ENCODE measurements at regions not wholly inside any gene's neighbourhood (a gene's known extent, or its start where the extent isn't known, plus 50 kb on each side); places are given as distances from the start of the nearest gene placed in this dataset.

GRCh38 chrY:7929866-7930265 is 1018.3 kb upstream of the AMELY start:
- Histone ChIP-seq H3K4me3 (replicated peaks in 1 of 3) (no peak overlapping the region), H3K36me3 (no peaks in the 10 kb centered on the region), H3K27ac (no peak overlapping the region), H3K4me1 (no peaks in the 10 kb centered on the region), H3K27me3 (no peaks in the 10 kb centered on the region), H3K9me3 (no peaks in the 10 kb centered on the region)
- WGBS, 2 donors: 100% methylated on average over 1 of the region's 1 CpG
- TF ChIP-seq CTCF (IDR thresholded peaks at IDR 0.05) (no peak), POLR2A (IDR thresholded peaks at IDR 0.05) (no peak)
- DNase-seq: no peak
- intact Hi-C loops (cut with DNase I): no loop called here

GRCh38 chrY:7924059-7924458 is 1012.5 kb upstream of the AMELY start:
- no peak overlapping the region for H3K4me3 ChIP-seq (replicated peaks in 1 of 3)
- H3K27me3 ChIP-seq: no peaks in the 10 kb centered on the region
- no peak for DNase-seq
- TF ChIP-seq CTCF (IDR thresholded peaks at IDR 0.05) (no peak), POLR2A (IDR thresholded peaks at IDR 0.05) (no peak)
- H3K36me3 ChIP-seq: no peaks in the 10 kb centered on the region
- intact Hi-C loops (cut with DNase I): no loop called here
- no peaks in the 10 kb centered on the region for H3K4me1 ChIP-seq
- no peaks in the 10 kb centered on the region for H3K9me3 ChIP-seq
- H3K27ac ChIP-seq: no peak overlapping the region
- 68 to 83% methylated on average over 2 of the region's 2 CpGs for WGBS, 2 donors

GRCh38 chrY:7923476-7924017 is 1012.0 kb upstream of the AMELY start:
- TF ChIP-seq CTCF (IDR thresholded peaks at IDR 0.05): no peak
- no peak for TF ChIP-seq POLR2A (IDR thresholded peaks at IDR 0.05)
- no peak overlapping the region for H3K27ac ChIP-seq
- DNase-seq: no peak
- no peak overlapping the region for H3K4me3 ChIP-seq (replicated peaks in 1 of 3)
- no peaks in the 10 kb centered on the region for H3K4me1 ChIP-seq
- no peaks in the 10 kb centered on the region for H3K27me3 ChIP-seq
- H3K36me3 ChIP-seq: no peaks in the 10 kb centered on the region
- intact Hi-C loops (cut with DNase I): no loop called here
- H3K9me3 ChIP-seq: no peaks in the 10 kb centered on the region

- H3K4me1 ChIP-seq: no peaks in the 10 kb centered on the region
- DNase-seq: no peak
- no peak overlapping the region for H3K27ac ChIP-seq
- H3K27me3 ChIP-seq: no peaks in the 10 kb centered on the region
- TF ChIP-seq POLR2A (IDR thresholded peaks at IDR 0.05) (no peak), CTCF (IDR thresholded peaks at IDR 0.05) (no peak)
- no peak overlapping the region for H3K4me3 ChIP-seq (replicated peaks in 1 of 3)
- WGBS, 2 donors: 84 to 86% methylated on average over 2 of the region's 2 CpGs
- no peaks in the 10 kb centered on the region for H3K36me3 ChIP-seq
- intact Hi-C loops (cut with DNase I): no loop called here
- no peaks in the 10 kb centered on the region for H3K9me3 ChIP-seq
Measured at GRCh38 chrY:7920382-7920781, 1008.8 kb upstream of the AMELY start.

GRCh38 chrY:7888506-7888905 is 977.0 kb upstream of the AMELY start:
- H3K4me3 ChIP-seq (replicated peaks in 1 of 3): no peak overlapping the region
- no peaks in the 10 kb centered on the region for H3K36me3 ChIP-seq
- 83 to 90% methylated on average over 3 of the region's 3 CpGs for WGBS, 2 donors
- intact Hi-C loops (cut with DNase I): no loop called here
- H3K27me3 ChIP-seq: no peaks in the 10 kb centered on the region
- no peak for DNase-seq
- H3K9me3 ChIP-seq: no peaks in the 10 kb centered on the region
- H3K27ac ChIP-seq: no peak overlapping the region
- H3K4me1 ChIP-seq: no peaks in the 10 kb centered on the region
- no peak for TF ChIP-seq CTCF (IDR thresholded peaks at IDR 0.05)
- no peak for TF ChIP-seq POLR2A (IDR thresholded peaks at IDR 0.05)
